Gastroesophageal sphincter (tissue), 4 donors: ENCODE measurements at regions not wholly inside any gene's neighbourhood (a gene's known extent, or its start where the extent isn't known, plus 50 kb on each side); places are given as distances from the start of the nearest gene placed in this dataset.

Experiments
- ATAC-seq: fragments of 150-250 bp; one replicate; pipeline ENCODE4 v1.9.1; 2016; ENCODE audit warnings: mild to moderate bottlenecking, moderate library complexity
- H3K27ac ChIP-seq, 4 donors: fragments of 200-600 bp; sonication (generic) in 3 of 4; 1 replicate in 3 of 4; 2 replicates in 1 of 4; pipeline ENCODE4 v1.5.1; 2016 to 2019
- H3K27me3 ChIP-seq: fragments of 200-600 bp; sonication (generic); one replicate; pipeline ENCODE4 v1.5.1; 2019
- H3K36me3 ChIP-seq, 2 donors: fragments of 200-600 bp; sonication (generic); one replicate each; pipeline ENCODE4 v1.5.1; 2019; ENCODE audit warnings: control low read depth in 1 of 2
- H3K4me1 ChIP-seq, 3 donors: fragments of 200-600 bp; sonication (generic); 1 replicate in 2 of 3; 2 replicates in 1 of 3; pipeline ENCODE4 v1.5.1; 2016 to 2019; ENCODE audit warnings: control low read depth in 2 of 3
- H3K4me3 ChIP-seq, 2 donors: fragments of 200-600 bp; sonication (generic); one replicate each; pipeline ENCODE4 v1.5.1; 2019; ENCODE audit warnings: mild to moderate bottlenecking in 1 of 2, moderate library complexity in 1 of 2
- H3K9me3 ChIP-seq, 3 donors: fragments of 200-600 bp; sonication (generic); one replicate each; pipeline ENCODE4 v1.5.1; 2017 to 2019; ENCODE audit warnings: control low read depth in 2 of 3
- CTCF ChIP-seq, 4 experiments: fragments of 200-600 bp in 2 of 4; fragments of 450-650 bp in 2 of 4; sonication (generic) in 1 of 4; IDR thresholded peaks; one replicate each; pipeline ENCODE4 v1.5.1; 2017 to 2019; ENCODE audit warnings: antibody characterized with exemption in 4 of 4, mild to moderate bottlenecking in 2 of 4, moderate library complexity in 2 of 4
- EP300 ChIP-seq: sonication (generic); formaldehyde crosslinking; IDR thresholded peaks from one replicate; pipeline ENCODE4 v1.6.1; 2017; ENCODE audit warnings: antibody characterized with exemption, mild to moderate bottlenecking
- POLR2A ChIP-seq, 2 donors: fragments of 450-650 bp; IDR thresholded peaks; one replicate each; pipeline ENCODE4 v1.6.1; 2017; ENCODE audit warnings: antibody characterized with exemption in 2 of 2, mild to moderate bottlenecking in 2 of 2, moderate library complexity in 1 of 2
- POLR2AphosphoS5 ChIP-seq: sonication (generic); formaldehyde crosslinking; IDR thresholded peaks from one replicate; pipeline ENCODE4 v1.6.1; 2017; ENCODE audit warnings: antibody characterized with exemption
- WGBS, 2 donors: methylation state at CpG; one replicate each; pipeline ENCODE4 v1.1.5; 2018; ENCODE audit warnings: low coverage in 1 of 2; 5-methylcytosine and 5-hydroxymethylcytosine counted together

GRCh38 chr16:66290431-66290830 is 76.1 kb upstream of the CDH5 start:
- Histone ChIP-seq H3K4me1 (no peaks in the 10 kb centered on the region), H3K36me3 (no peaks in the 10 kb centered on the region), H3K4me3 (no peak overlapping the region), H3K9me3 (no peaks in the 10 kb centered on the region), H3K27me3 (peaks cover 5% of the 10 kb centered on the region), H3K27ac (no peak overlapping the region)
- ATAC-seq = no peak
- WGBS, 2 donors = 82% methylated on average over 3 of the region's 4 CpGs; no CpG with 5 or more reads in 1 of the 2 donors
- TF ChIP-seq EP300 = no peak
- no peak for TF ChIP-seq POLR2A (IDR thresholded peaks at IDR 0.05)
- TF ChIP-seq POLR2AphosphoS5 = no peak
- TF ChIP-seq CTCF (IDR thresholded peaks at IDR 0.05) = no peak

- no peak for TF ChIP-seq EP300
- TF ChIP-seq POLR2A (IDR thresholded peaks at IDR 0.05) = no peak
- no peak for TF ChIP-seq POLR2AphosphoS5
- no peak for TF ChIP-seq CTCF (IDR thresholded peaks at IDR 0.05)
- WGBS, 2 donors = 76 to 100% methylated on average over 3 to 4 of the region's 6 CpGs
- Histone ChIP-seq H3K36me3 (no peaks in the 10 kb centered on the region), H3K27ac (no peak overlapping the region), H3K4me3 (no peak overlapping the region), H3K27me3 (peaks cover 5% of the 10 kb centered on the region), H3K9me3 (no peaks in the 10 kb centered on the region), H3K4me1 (no peaks in the 10 kb centered on the region)
- ATAC-seq = no peak
These were observed 76.5 kb upstream of the CDH5 start for GRCh38 chr16:66289986-66290385.

GRCh38 chr16:66289051-66289680 is 77.3 kb upstream of the CDH5 start:
- no peak for TF ChIP-seq POLR2AphosphoS5
- no peak for TF ChIP-seq EP300
- no peak for TF ChIP-seq POLR2A (IDR thresholded peaks at IDR 0.05)
- TF ChIP-seq CTCF (IDR thresholded peaks at IDR 0.05) = no peak
- H3K9me3 ChIP-seq = no peaks in the 10 kb centered on the region
- ATAC-seq = no peak
- H3K4me3 ChIP-seq = no peak overlapping the region
- 80% methylated on average over 1 of the region's 15 CpGs; no CpG with 5 or more reads in 1 of the 2 donors for WGBS, 2 donors
- H3K36me3 ChIP-seq = no peaks in the 10 kb centered on the region
- peaks cover 5% of the 10 kb centered on the region for H3K27me3 ChIP-seq
- H3K27ac ChIP-seq = no peak overlapping the region
- H3K4me1 ChIP-seq = no peaks in the 10 kb centered on the region

GRCh38 chr16:66287926-66288325 is 78.6 kb upstream of the CDH5 start:
- no peak overlapping the region for H3K4me3 ChIP-seq
- whole genome bisulfite sequencing, 2 donors = 88% methylated on average over 2 of the region's 2 CpGs; no CpG with 5 or more reads in 1 of the 2 donors
- H3K27ac ChIP-seq = no peak overlapping the region
- no peak for ATAC-seq
- H3K27me3 ChIP-seq = no peaks in the 10 kb centered on the region
- H3K36me3 ChIP-seq = no peaks in the 10 kb centered on the region
- no peaks in the 10 kb centered on the region for H3K9me3 ChIP-seq
- no peak for TF ChIP-seq EP300
- TF ChIP-seq CTCF (IDR thresholded peaks at IDR 0.05) = no peak
- no peak for TF ChIP-seq POLR2A (IDR thresholded peaks at IDR 0.05)
- TF ChIP-seq POLR2AphosphoS5 = no peak
- no peaks in the 10 kb centered on the region for H3K4me1 ChIP-seq

- WGBS, 2 donors = 67% methylated on average over 1 of the region's 2 CpGs; no CpG with 5 or more reads in 1 of the 2 donors
These were observed 79.1 kb upstream of the CDH5 start for GRCh38 chr16:66287416-66287815.

More at GRCh38 chr16:66287416-66287815, 79.1 kb upstream of the CDH5 start:
- TF ChIP-seq EP300 (no peak), POLR2AphosphoS5 (no peak), CTCF (IDR thresholded peaks at IDR 0.05) (no peak), POLR2A (IDR thresholded peaks at IDR 0.05) (no peak)
- Histone ChIP-seq H3K27ac (no peak overlapping the region), H3K36me3 (no peaks in the 10 kb centered on the region), H3K9me3 (no peaks in the 10 kb centered on the region), H3K4me3 (no peak overlapping the region), H3K27me3 (no peaks in the 10 kb centered on the region), H3K4me1 (no peaks in the 10 kb centered on the region)
- ATAC-seq = no peak
